ENCODE measurements at regions not wholly inside any gene's neighbourhood (a gene's known extent, or its start where the extent isn't known, plus 50 kb on each side); places are given as distances from the start of the nearest gene placed in this dataset.

- TF ChIP-seq, protein P1, sequence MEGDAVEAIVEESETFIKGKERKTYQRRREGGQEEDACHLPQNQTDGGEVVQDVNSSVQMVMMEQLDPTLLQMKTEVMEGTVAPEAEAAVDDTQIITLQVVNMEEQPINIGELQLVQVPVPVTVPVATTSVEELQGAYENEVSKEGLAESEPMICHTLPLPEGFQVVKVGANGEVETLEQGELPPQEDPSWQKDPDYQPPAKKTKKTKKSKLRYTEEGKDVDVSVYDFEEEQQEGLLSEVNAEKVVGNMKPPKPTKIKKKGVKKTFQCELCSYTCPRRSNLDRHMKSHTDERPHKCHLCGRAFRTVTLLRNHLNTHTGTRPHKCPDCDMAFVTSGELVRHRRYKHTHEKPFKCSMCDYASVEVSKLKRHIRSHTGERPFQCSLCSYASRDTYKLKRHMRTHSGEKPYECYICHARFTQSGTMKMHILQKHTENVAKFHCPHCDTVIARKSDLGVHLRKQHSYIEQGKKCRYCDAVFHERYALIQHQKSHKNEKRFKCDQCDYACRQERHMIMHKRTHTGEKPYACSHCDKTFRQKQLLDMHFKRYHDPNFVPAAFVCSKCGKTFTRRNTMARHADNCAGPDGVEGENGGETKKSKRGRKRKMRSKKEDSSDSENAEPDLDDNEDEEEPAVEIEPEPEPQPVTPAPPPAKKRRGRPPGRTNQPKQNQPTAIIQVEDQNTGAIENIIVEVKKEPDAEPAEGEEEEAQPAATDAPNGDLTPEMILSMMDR (IDR thresholded peaks at IDR 0.05) = no peak
- TF ChIP-seq EP300 (IDR thresholded peaks at IDR 0.05) = no peak
- no peak for TF ChIP-seq POLR2A (IDR thresholded peaks at IDR 0.05)
Observed at GRCh38 chr6:71577766-71578165, 289.2 kb downstream of the OGFRL1 start.
